ENCODE measurements at regions not wholly inside any gene's neighbourhood (a gene's known extent, or its start where the extent isn't known, plus 50 kb on each side); places are given as distances from the start of the nearest gene placed in this dataset.
"Not testable (repeated sequence)": the region's sequence is repeated elsewhere in the genome, so short reads cannot be mapped to it uniquely, and the experiment has no call there.

- DNase-seq (ENCODE audit: low spot score) = no peak
These were observed 119.9 kb downstream of the PHETA1 start for GRCh38 chr12:111249018-111249370.

GRCh38 chr12:111248236-111249017 is 120.5 kb downstream of the PHETA1 start:
- no peak for DNase-seq (ENCODE audit: low spot score)

- no peak for DNase-seq (ENCODE audit: low spot score)
These were observed 121.7 kb downstream of the PHETA1 start for GRCh38 chr12:111247083-111247783.

- no peak for DNase-seq (ENCODE audit: low spot score)
These were observed 122.4 kb downstream of the PHETA1 start for GRCh38 chr12:111246477-111247011.

GRCh38 chr12:111245701-111246476 is 123.0 kb downstream of the PHETA1 start:
- no peak for DNase-seq (ENCODE audit: low spot score)

- DNase-seq (ENCODE audit: low spot score) = no peak
These were observed 124.2 kb downstream of the PHETA1 start for GRCh38 chr12:111244673-111245072.

GRCh38 chr12:111242817-111243216 is 126.1 kb downstream of the PHETA1 start:
- DNase-seq (ENCODE audit: low spot score) = not testable (repeated sequence)

GRCh38 chr12:111242184-111242583 is 126.7 kb downstream of the PHETA1 start:
- DNase-seq (ENCODE audit: low spot score) = no peak

GRCh38 chr12:111240374-111240773 is 128.5 kb downstream of the PHETA1 start:
- DNase-seq (ENCODE audit: low spot score) = no peak

- DNase-seq (ENCODE audit: low spot score) = no peak
These were observed 129.7 kb downstream of the PHETA1 start for GRCh38 chr12:111239235-111239634.

- DNase-seq (ENCODE audit: low spot score) = no peak
These were observed 130.7 kb downstream of the PHETA1 start for GRCh38 chr12:111238075-111238734.

- DNase-seq (ENCODE audit: low spot score) = not testable (repeated sequence)
These were observed 134.4 kb downstream of the PHETA1 start for GRCh38 chr12:111234491-111234890.

GRCh38 chr12:111233786-111234185 is 135.1 kb downstream of the PHETA1 start:
- DNase-seq (ENCODE audit: low spot score) = no peak

- no peak for DNase-seq (ENCODE audit: low spot score)
These were observed 138.2 kb downstream of the PHETA1 start for GRCh38 chr12:111230649-111231048.

GRCh38 chr12:111228916-111229666 is 139.8 kb downstream of the PHETA1 start:
- no peak for DNase-seq (ENCODE audit: low spot score)

- DNase-seq (ENCODE audit: low spot score) = no peak
These were observed 141.1 kb downstream of the PHETA1 start for GRCh38 chr12:111227476-111228420.

GRCh38 chr12:111226680-111227079 is 142.2 kb downstream of the PHETA1 start:
- DNase-seq (ENCODE audit: low spot score) = no peak

GRCh38 chr12:111225307-111225706 is 143.6 kb downstream of the PHETA1 start:
- no peak for DNase-seq (ENCODE audit: low spot score)

GRCh38 chr12:111224186-111225066 is 144.5 kb downstream of the PHETA1 start:
- no peak for DNase-seq (ENCODE audit: low spot score)

All from HT-29 (cell line).